Tongue (tissue), 1 donor: ENCODE measurements at regions not wholly inside any gene's neighbourhood (a gene's known extent, or its start where the extent isn't known, plus 50 kb on each side); places are given as distances from the start of the nearest gene placed in this dataset.
"Not testable (repeated sequence)": the region's sequence is repeated elsewhere in the genome, so short reads cannot be mapped to it uniquely, and the experiment has no call there.

ENCODE experiments used
- DNase-seq: peaks from one replicate; pipeline ENCODE4 v3.0.0-alpha.2; 2015

GRCh38 chr3:20547361-20548269, 361.6 kb upstream of the SGO1 start:
- DNase-seq = not testable (repeated sequence)

- no peak for DNase-seq
Measured at GRCh38 chr3:20546636-20547035, 360.6 kb upstream of the SGO1 start.

- peak; percentile 21 for DNase-seq
Measured at GRCh38 chr3:20543535-20544226, 357.7 kb upstream of the SGO1 start.

GRCh38 chr3:20540066-20540465, 354.1 kb upstream of the SGO1 start:
- DNase-seq = no peak

- DNase-seq = no peak
Measured at GRCh38 chr3:20539666-20540065, 353.7 kb upstream of the SGO1 start.

- no peak for DNase-seq
Measured at GRCh38 chr3:20537234-20537633, 351.2 kb upstream of the SGO1 start.

GRCh38 chr3:20529911-20530310, 343.9 kb upstream of the SGO1 start:
- DNase-seq = no peak

GRCh38 chr3:20528180-20528770, 342.3 kb upstream of the SGO1 start:
- no peak for DNase-seq

- no peak for DNase-seq
Measured at GRCh38 chr3:20527368-20527767, 341.4 kb upstream of the SGO1 start.

- DNase-seq = no peak
Measured at GRCh38 chr3:20524328-20524727, 338.3 kb upstream of the SGO1 start.

- no peak for DNase-seq
Measured at GRCh38 chr3:20523293-20523692, 337.3 kb upstream of the SGO1 start.

GRCh38 chr3:20517316-20517715, 331.3 kb upstream of the SGO1 start:
- not testable (repeated sequence) for DNase-seq

GRCh38 chr3:20516311-20516710, 330.3 kb upstream of the SGO1 start:
- peak; percentile 63 for DNase-seq

- no peak for DNase-seq
Measured at GRCh38 chr3:20515834-20516233, 329.8 kb upstream of the SGO1 start.

GRCh38 chr3:20511863-20512505, 326.0 kb upstream of the SGO1 start:
- peak; percentile 61 for DNase-seq

- DNase-seq = no peak
Measured at GRCh38 chr3:20510396-20510795, 324.4 kb upstream of the SGO1 start.

GRCh38 chr3:20503394-20504082, 317.5 kb upstream of the SGO1 start:
- peak; percentile 6 for DNase-seq

- DNase-seq = no peak
Measured at GRCh38 chr3:20490996-20491395, 305.0 kb upstream of the SGO1 start.

GRCh38 chr3:20488151-20488550, 302.1 kb upstream of the SGO1 start:
- DNase-seq = peak; percentile 3

GRCh38 chr3:20484126-20484525, 298.1 kb upstream of the SGO1 start:
- DNase-seq = no peak

GRCh38 chr3:20482350-20482749, 296.3 kb upstream of the SGO1 start:
- no peak for DNase-seq

GRCh38 chr3:20480786-20481365, 294.9 kb upstream of the SGO1 start:
- no peak for DNase-seq
